Ovary (tissue), 7 donors: ENCODE measurements at regions not wholly inside any gene's neighbourhood (a gene's known extent, or its start where the extent isn't known, plus 50 kb on each side); places are given as distances from the start of the nearest gene placed in this dataset.

Experiments
- DNase-seq, 5 donors: peaks; one replicate each; pipeline ENCODE4 v3.0.0-alpha.2; 2019 to 2020
- H3K27ac ChIP-seq, 2 donors: fragments of 200-600 bp; one replicate each; pipeline versions ENCODE4 v1.5.1 to v1.8.0; 2019 to 2022
- H3K27me3 ChIP-seq: fragments of 200-600 bp; one replicate; pipeline ENCODE4 v1.8.0; 2022
- H3K36me3 ChIP-seq: fragments of 200-600 bp; sonication (generic); one replicate; pipeline ENCODE4 v1.5.1; 2019
- H3K4me1 ChIP-seq: one replicate; pipeline ENCODE4 v1.8.1; 2013; ENCODE audit warnings: mild to moderate bottlenecking, moderate library complexity; ENCODE audit not compliant: insufficient read depth
- H3K4me3 ChIP-seq: fragments of 200-600 bp; sonication (generic); one replicate; pipeline ENCODE4 v1.5.1; 2017
- H3K9me3 ChIP-seq, 2 donors: fragments of 200-600 bp in 1 of 2; sonication (generic) in 1 of 2; one replicate each; pipeline versions ENCODE4 v1.5.1 to v1.8.1; 2013 to 2019; ENCODE audit warnings: mild to moderate bottlenecking in 1 of 2, moderate library complexity in 1 of 2
- EP300 ChIP-seq: sonication (generic); formaldehyde crosslinking; IDR thresholded peaks from one replicate; pipeline ENCODE4 v1.6.1; 2017; ENCODE audit warnings: antibody characterized with exemption
- POLR2A ChIP-seq: fragments of 450-650 bp; IDR thresholded peaks from one replicate; pipeline ENCODE4 v1.6.1; 2017; ENCODE audit warnings: antibody characterized with exemption, mild to moderate bottlenecking, moderate library complexity
- WGBS, 3 donors: extraction: QIAGEN DNeasy Blood & Tissue Kit in 1 of 3; methylation state at CpG; one replicate each; pipeline versions ENCODE4 v1.1.5 to v1.1.7; 2013 to 2017; 5-methylcytosine and 5-hydroxymethylcytosine counted together
- intact Hi-C, 4 donors: fragments of 100-400 bp; cut with DNase I; formaldehyde crosslinking; loops; one replicate each; pipeline versions ENCODE4 v1.11.0 to v1.15.1; 2022 to 2023
- TF ChIP-seq, protein P1 (sequence below), 3 donors: fragments of 450-650 bp in 2 of 3; fragments of 200-600 bp in 1 of 3; IDR thresholded peaks; one replicate each; pipeline versions ENCODE4 v1.5.1 to v1.8.0; 2016 to 2022; ENCODE audit warnings: antibody characterized with exemption in 3 of 3, mild to moderate bottlenecking in 1 of 3
- donor health status: DM: no; HTN: no; CAD: no; lungs with moderate emphysema.
- donor health status: DM: no; HTN: no; CAD: no.
- donor health status: Bipolar disorder and iron deficiency.
- donor health status: DM: no; HTN: no; CAD: no.
- donor health status: DM: yes; HTN: yes; CAD: no.

GRCh38 chr6:163802267-163802666 is 387.7 kb downstream of the QKI start:
- H3K4me3 ChIP-seq = no peak overlapping the region
- TF ChIP-seq EP300 (no peak), POLR2A (no peak)
- TF ChIP-seq, protein P1, sequence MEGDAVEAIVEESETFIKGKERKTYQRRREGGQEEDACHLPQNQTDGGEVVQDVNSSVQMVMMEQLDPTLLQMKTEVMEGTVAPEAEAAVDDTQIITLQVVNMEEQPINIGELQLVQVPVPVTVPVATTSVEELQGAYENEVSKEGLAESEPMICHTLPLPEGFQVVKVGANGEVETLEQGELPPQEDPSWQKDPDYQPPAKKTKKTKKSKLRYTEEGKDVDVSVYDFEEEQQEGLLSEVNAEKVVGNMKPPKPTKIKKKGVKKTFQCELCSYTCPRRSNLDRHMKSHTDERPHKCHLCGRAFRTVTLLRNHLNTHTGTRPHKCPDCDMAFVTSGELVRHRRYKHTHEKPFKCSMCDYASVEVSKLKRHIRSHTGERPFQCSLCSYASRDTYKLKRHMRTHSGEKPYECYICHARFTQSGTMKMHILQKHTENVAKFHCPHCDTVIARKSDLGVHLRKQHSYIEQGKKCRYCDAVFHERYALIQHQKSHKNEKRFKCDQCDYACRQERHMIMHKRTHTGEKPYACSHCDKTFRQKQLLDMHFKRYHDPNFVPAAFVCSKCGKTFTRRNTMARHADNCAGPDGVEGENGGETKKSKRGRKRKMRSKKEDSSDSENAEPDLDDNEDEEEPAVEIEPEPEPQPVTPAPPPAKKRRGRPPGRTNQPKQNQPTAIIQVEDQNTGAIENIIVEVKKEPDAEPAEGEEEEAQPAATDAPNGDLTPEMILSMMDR (IDR thresholded peaks at IDR 0.05) = no peak
- no peak for DNase-seq
- intact Hi-C loops = no loop called here
- no peaks in the 10 kb centered on the region for H3K4me1 ChIP-seq
- H3K36me3 ChIP-seq = no peaks in the 10 kb centered on the region
- 80 to 100% (median 88%) methylated on average over 2 of the region's 2 CpGs for whole genome bisulfite sequencing, 3 donors
- no peaks in the 10 kb centered on the region for H3K27me3 ChIP-seq
- no peak overlapping the region for H3K27ac ChIP-seq
- no peaks in the 10 kb centered on the region for H3K9me3 ChIP-seq

GRCh38 chr6:163797296-163797845 is 382.9 kb downstream of the QKI start:
- no peak for DNase-seq
- intact Hi-C loops = loop anchor here in 1 of 4 donors (10.0 kb wide), 1 partner anchor 843 kb away; no protein-coding TSS in a partner anchor
- 82 to 85% (median 83%) methylated on average over 3 of the region's 3 CpGs for WGBS, 3 donors
- no peaks in the 10 kb centered on the region for H3K4me1 ChIP-seq
- H3K36me3 ChIP-seq = no peaks in the 10 kb centered on the region
- H3K4me3 ChIP-seq = no peak overlapping the region
- TF ChIP-seq POLR2A = no peak
- TF ChIP-seq, protein P1 (IDR thresholded peaks at IDR 0.05) = no peak
- no peak for TF ChIP-seq EP300
- H3K27ac ChIP-seq = no peak overlapping the region
- H3K27me3 ChIP-seq = no peaks in the 10 kb centered on the region
- no peaks in the 10 kb centered on the region for H3K9me3 ChIP-seq

GRCh38 chr6:163793011-163793983 is 378.8 kb downstream of the QKI start:
- H3K27me3 ChIP-seq = no peaks in the 10 kb centered on the region
- intact Hi-C loops = loop anchor here in 1 of 4 donors (10.0 kb wide), 1 partner anchor 838 kb away; no protein-coding TSS in a partner anchor
- no peaks in the 10 kb centered on the region for H3K4me1 ChIP-seq
- DNase-seq = no peak
- TF ChIP-seq POLR2A (no peak), EP300 (no peak)
- TF ChIP-seq, protein P1 (IDR thresholded peaks at IDR 0.05) = no peak
- no peaks in the 10 kb centered on the region for H3K36me3 ChIP-seq
- no peaks in the 10 kb centered on the region for H3K9me3 ChIP-seq
- H3K27ac ChIP-seq = no peak overlapping the region
- H3K4me3 ChIP-seq = no peak overlapping the region
- WGBS, 3 donors = 40 to 54% (median 41%) methylated on average over 4 of the region's 4 CpGs

DNA sequence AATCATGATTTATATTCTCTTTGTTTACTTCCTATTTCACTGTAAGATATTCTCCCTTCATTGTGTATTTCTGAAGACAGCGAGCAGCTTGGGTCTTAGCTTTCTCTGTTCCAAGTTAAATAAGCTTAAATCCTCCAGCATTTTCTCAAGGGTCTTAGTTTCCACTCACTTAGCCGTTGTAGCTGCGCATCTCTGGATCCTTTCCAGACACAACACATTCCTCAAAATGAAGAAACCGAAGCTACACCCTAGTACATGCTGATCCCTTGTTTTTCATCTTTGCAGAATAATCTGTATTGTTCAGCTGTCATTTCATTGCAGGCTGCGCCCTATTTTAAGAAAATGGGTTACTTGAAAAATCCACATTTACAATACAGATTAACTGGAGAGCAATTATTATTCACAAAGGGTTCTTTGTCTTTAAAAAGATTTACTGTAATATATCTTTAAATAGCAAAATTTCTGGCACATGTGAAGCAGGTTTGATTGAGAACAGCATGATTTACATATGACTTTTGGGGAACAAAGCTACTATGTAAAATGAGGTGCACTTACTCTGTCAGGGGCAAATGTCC is 375.8 kb downstream of the QKI start:
- WGBS, 3 donors = 15 to 22% (median 18%) methylated on average over 5 of the region's 5 CpGs
- H3K4me3 ChIP-seq = no peak overlapping the region
- H3K27ac ChIP-seq = no peak overlapping the region
- H3K27me3 ChIP-seq = no peaks in the 10 kb centered on the region
- DNase-seq = no peak
- no peak for TF ChIP-seq POLR2A
- TF ChIP-seq, protein P1 (IDR thresholded peaks at IDR 0.05) = no peak
- TF ChIP-seq EP300 = no peak
- H3K4me1 ChIP-seq = no peaks in the 10 kb centered on the region
- no peaks in the 10 kb centered on the region for H3K9me3 ChIP-seq
- intact Hi-C loops = loop anchor here in 1 of 4 donors (10.0 kb wide), 1 partner anchor 836 kb away; no protein-coding TSS in a partner anchor
- no peaks in the 10 kb centered on the region for H3K36me3 ChIP-seq
